Activated CD4-positive, alpha-beta memory T cell treated with anti-CD3 and anti-CD28 coated beads for 36 hours (primary cell): ENCODE measurements at regions not wholly inside any gene's neighbourhood (a gene's known extent, or its start where the extent isn't known, plus 50 kb on each side); places are given as distances from the start of the nearest gene placed in this dataset.

Source experiments
- CTCF ChIA-PET: fragments of 350-600 bp; sonication (Branson Sonifier 250); formaldehyde crosslinking; loops from one replicate; lab custom pipeline; 2021; ENCODE audit warnings: antibody characterized with exemption, inconsistent platforms; lab: Charles Lee
- POLR2A ChIA-PET: fragments of 350-600 bp; sonication (Branson Sonifier 250); formaldehyde crosslinking; loops from one replicate; lab custom pipeline; 2021; ENCODE audit warnings: antibody characterized with exemption; lab: Charles Lee
- DNase-seq: peaks from one replicate; pipeline ENCODE4 v3.0.0-alpha.2; 2020
- H3K27ac Mint-ChIP-seq: one replicate; pipeline ENCODE4 v1.8.0; 2021; ENCODE audit warnings: mixed read lengths
- H3K27me3 Mint-ChIP-seq: one replicate; pipeline ENCODE4 v1.8.0; 2021; ENCODE audit warnings: mixed read lengths
- H3K36me3 Mint-ChIP-seq: one replicate; pipeline ENCODE4 v1.8.0; 2021; ENCODE audit warnings: mixed read lengths
- H3K4me1 Mint-ChIP-seq: one replicate; pipeline ENCODE4 v1.8.0; 2021; ENCODE audit warnings: low read depth, mixed read lengths
- H3K4me3 Mint-ChIP-seq: one replicate; pipeline ENCODE4 v1.8.0; 2021; ENCODE audit warnings: mild to moderate bottlenecking, mixed read lengths
- H3K9me3 Mint-ChIP-seq: one replicate; pipeline ENCODE4 v1.8.0; 2021; ENCODE audit warnings: mixed read lengths
- intact Hi-C: fragments of 100-400 bp; cut with micrococcal nuclease; formaldehyde crosslinking; loops from one replicate; pipeline ENCODE4 v1.15.1; 2023

- H3K27ac Mint-ChIP-seq, result no peak overlapping the region
- DNase-seq, result no peak
- no peak overlapping the region for H3K4me3 Mint-ChIP-seq
- POLR2A ChIA-PET, result no interaction called here
- intact Hi-C loops, result no loop called here
- no peaks in the 10 kb centered on the region for H3K36me3 Mint-ChIP-seq
- H3K27me3 Mint-ChIP-seq, result no peaks in the 10 kb centered on the region
- CTCF ChIA-PET, result no interaction called here
- no peaks in the 10 kb centered on the region for H3K9me3 Mint-ChIP-seq
- peaks cover 28% of the 10 kb centered on the region for H3K4me1 Mint-ChIP-seq
Observed at GRCh38 chr13:40505196-40505595, 161.2 kb downstream of the FOXO1 start.
